GM18951 (cell line): ENCODE measurements at regions not wholly inside any gene's neighbourhood (a gene's known extent, or its start where the extent isn't known, plus 50 kb on each side); places are given as distances from the start of the nearest gene placed in this dataset.

Experiments
- POLR2A ChIP-seq: IDR thresholded peaks from 4 replicates; pipeline ENCODE4 v1.6.1; 2011; ENCODE audit warnings: mild to moderate bottlenecking; ENCODE audit not compliant: insufficient read length, insufficient read depth; ENCODE audit errors: extremely low read depth
- in situ Hi-C: fragments of 300-500 bp; cut with MboI; formaldehyde crosslinking; loops from one replicate; pipeline ENCODE4 v1.12.0; 2022; ENCODE audit warnings: low sequenced_read_pairs, mixed read lengths, inconsistent platforms; ENCODE audit not compliant: unreplicated experiment

DNA sequence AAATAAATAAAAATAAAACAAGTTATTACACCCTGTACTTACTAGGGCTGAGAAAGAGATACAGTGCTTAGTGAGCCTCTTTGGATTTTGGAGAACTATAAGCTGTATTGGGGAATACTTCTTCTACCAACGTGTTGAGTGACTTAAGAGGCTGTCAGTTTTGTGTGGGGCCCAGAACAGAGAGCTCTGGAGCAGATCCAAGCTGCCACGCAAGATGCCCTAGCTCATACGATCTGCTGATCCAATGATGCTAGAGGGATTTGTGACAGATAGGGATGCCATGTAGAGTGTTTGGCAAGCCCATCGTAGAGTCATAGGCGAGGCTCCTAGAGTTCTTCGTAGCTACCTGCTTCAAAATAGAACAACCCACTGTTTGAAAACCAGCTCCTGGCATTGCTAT lies 60.3 kb upstream of the KLF3 start:
- TF ChIP-seq POLR2A = no peak
- in situ Hi-C loops = no loop called here

GRCh38 chr4:38605181-38605752 lies 58.7 kb upstream of the KLF3 start:
- in situ Hi-C loops = no loop called here
- no peak for TF ChIP-seq POLR2A

GRCh38 chr4:38605753-38606586 lies 58.0 kb upstream of the KLF3 start:
- no peak for TF ChIP-seq POLR2A
- in situ Hi-C loops = no loop called here

DNA sequence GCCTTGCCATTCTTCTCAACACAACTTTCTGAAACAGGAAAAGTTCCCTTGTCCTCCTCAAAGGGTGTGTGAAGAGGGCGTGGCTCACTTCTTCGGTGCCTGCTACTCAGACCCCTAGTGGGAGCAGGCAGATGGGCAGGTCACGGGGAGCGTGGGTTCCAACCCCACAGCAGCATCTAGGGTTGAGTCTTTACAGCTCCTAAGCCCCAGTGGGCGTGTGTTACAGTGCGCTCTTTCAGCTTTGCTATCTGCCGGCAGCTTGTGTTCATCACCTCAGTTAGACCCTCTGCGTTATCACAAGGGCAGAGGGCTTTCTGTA lies 57.5 kb upstream of the KLF3 start:
- in situ Hi-C loops = no loop called here
- TF ChIP-seq POLR2A = no peak

- in situ Hi-C loops = no loop called here
- no peak for TF ChIP-seq POLR2A
These were observed 54.4 kb upstream of the KLF3 start for GRCh38 chr4:38609614-38610013.

- in situ Hi-C loops = no loop called here
- no peak for TF ChIP-seq POLR2A
These were observed 53.5 kb upstream of the KLF3 start for GRCh38 chr4:38610521-38610920.

- no peak for TF ChIP-seq POLR2A
These were observed 53.0 kb upstream of the KLF3 start for GRCh38 chr4:38610966-38611431.

DNA sequence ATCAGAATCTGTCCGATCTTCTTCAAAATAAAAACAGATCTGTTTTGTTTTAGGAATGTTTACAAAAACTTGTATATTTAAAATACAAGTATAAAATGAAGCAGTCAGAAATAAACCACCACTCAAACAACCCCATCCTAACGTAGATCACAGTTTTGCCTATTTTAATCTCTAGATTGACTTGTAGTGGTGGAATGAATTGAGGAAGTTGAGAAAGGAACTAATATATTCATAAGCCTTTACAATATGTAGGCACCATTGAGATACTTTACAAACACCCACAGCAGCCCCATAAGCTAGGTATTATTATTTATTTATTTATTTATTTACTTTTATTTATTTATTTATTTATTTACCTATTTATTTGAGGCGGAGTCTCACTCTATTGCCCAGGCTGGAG lies 52.3 kb upstream of the KLF3 start:
- TF ChIP-seq POLR2A = no peak
- in situ Hi-C loops = no loop called here

More at GRCh38 chr4:38610966-38611431, 53.0 kb upstream of the KLF3 start:
- in situ Hi-C loops = no loop called here

DNA sequence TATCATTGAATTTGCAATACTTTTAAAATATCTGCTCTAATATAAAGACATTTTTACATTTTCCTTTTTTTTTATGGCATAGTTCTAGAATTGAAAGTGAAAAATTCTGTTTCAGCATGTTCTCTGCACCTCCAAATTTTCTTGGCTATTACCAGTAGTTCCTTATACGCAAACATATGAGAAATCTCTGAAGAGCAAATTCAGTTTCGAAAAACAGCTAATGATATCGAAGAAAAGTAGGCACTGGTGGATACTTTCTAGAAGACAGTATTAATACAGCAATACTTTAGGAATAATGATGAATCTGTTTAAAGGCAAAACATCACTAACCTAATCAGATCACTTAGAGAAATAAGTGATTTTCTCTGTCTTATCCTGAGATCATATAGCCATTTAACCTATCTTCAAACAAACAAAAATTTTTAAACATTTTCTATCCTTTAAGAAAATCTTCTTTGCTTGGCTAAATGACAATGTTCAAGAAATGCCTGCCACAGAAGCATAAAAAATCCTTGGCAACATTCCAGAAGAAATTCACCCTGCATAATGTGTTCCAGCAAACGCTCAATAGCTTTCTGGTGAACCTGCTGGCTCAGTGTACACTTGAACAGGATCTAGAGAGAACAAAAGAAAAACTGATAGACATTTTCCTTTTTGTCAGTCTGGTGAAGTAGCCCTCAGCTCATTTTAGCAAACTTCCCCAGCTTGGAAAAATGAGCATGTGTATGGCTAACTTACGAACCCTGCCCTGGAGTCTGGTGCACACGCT lies 51.2 kb upstream of the KLF3 start:
- in situ Hi-C loops = no loop called here
- no peak for TF ChIP-seq POLR2A
